ENCODE measurements at regions not wholly inside any gene's neighbourhood (a gene's known extent, or its start where the extent isn't known, plus 50 kb on each side); places are given as distances from the start of the nearest gene placed in this dataset.

- TF ChIP-seq CTCF (IDR thresholded peaks at IDR 0.05) (no peak), E2F6 (IDR thresholded peaks at IDR 0.05; ENCODE audit: borderline replicate concordance, low read depth) (no peak), JUN (IDR thresholded peaks at IDR 0.05) (no peak), KDM5A (IDR thresholded peaks at IDR 0.05) (no peak), RAD21 (conservative IDR thresholded peaks at IDR 0.05 in 1 of 2, IDR thresholded peaks at IDR 0.05 in 1 of 2) (no peak)
These were observed 73.0 kb downstream of the YTHDF1 start for GRCh38 chr20:63142933-63143332.
